ENCODE measurements at regions not wholly inside any gene's neighbourhood (a gene's known extent, or its start where the extent isn't known, plus 50 kb on each side); places are given as distances from the start of the nearest gene placed in this dataset.

DNA sequence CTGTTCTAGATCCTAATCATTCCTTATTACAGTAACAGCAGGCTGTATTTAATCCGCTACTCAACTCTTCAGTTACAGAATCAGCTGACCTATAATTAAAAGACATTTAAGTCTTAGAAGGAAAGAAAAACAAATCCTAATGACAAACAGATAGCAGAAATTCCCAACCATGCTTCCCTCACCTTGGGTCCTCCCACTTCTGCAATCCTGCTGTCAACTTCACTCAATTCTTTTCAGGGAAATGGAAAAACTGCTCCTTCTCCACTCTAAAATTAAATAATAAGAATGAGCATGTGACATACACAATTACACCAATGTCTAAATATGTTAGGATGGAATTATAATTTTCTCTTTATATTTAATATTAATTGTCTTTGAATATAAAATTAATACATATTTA, 182.6 kb upstream of the LYPLAL1 start:
- ATAC-seq, result no peak
- no peak for DNase-seq

DNA sequence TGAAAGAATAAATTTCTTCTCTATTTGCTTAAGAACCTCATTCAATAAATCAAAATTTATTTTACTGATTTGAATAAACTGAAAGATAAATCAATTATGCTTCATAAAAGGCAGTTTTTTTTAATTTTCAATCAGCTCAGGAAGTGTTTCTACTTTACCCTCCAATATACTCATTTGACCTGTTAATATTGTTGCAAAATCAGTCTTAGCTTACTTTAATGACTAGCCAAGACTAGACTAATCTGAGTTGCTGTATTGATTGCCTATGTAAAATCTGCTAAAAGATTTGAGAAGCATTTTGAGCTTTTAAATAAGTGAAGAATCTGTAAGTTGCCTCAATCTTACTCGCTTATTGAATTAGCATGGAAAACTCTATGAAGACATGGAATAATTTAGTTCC, 179.1 kb upstream of the LYPLAL1 start:
- no peak for DNase-seq
- ATAC-seq, result no peak

DNA sequence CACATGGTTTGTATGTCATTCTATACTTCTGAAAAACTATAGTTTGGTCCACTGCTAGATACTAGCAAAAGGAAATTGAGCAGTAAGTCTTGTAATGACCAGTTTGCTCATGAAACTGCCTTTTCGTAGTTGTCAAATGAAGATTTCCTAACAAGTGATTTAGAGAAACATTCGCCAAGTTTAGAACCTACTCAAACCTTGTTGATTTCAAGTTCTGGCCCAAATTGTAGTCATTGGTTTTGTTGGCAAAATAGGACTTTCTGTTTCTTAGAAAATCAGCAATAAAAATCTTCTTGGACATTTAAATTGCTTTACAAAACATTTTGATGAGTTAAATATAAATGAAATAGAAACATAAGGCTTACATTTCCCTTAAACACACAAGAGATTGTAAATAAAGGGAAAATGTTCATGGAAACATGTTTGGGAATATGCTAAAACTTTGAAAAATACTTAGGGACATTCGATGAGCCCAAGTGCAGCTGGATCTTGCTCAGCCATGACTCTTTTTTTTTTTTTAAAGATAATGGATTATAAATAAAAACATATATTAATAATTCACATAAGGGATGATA, 178.5 kb upstream of the LYPLAL1 start:
- DNase-seq (no peak), ATAC-seq (no peak)

DNA sequence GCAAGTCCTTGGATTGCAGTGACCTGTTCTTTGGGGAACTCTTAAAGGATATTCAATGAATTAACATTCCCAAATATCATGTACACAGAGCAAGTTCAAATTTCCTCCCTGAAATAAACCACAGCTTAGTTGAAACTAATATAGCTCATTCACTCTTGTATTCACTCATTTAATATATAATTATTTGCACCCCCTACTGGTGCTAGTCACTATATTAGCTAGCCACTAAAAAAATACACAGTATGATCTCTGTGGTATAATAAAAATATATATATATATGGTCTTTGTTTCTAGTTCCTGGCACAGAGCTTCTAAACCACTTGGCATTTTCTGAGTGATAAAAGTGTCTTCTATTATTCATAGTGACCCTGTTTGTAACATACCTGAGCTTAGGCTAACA, 177.3 kb upstream of the LYPLAL1 start:
- DNase-seq (no peak), ATAC-seq (no peak)

DNA sequence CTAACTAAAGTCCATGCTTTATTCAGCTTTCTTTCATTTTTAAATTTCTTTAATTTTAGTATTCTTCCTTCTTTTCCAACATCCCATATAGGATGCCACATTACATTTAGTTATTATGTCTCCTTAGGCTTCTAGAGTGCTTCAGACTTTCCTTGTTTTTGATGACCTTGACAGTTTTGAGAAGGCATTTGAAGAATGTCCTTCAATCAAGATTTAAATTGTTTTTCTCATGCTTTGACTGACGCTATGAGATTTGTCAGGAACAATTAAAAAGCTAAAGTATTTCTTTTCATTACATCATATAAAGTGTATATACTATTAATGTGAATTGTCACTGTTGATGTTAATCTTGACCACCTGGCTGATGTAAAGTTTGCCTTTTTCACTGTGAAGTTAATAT, 173.7 kb upstream of the LYPLAL1 start:
- DNase-seq, result no peak

DNA sequence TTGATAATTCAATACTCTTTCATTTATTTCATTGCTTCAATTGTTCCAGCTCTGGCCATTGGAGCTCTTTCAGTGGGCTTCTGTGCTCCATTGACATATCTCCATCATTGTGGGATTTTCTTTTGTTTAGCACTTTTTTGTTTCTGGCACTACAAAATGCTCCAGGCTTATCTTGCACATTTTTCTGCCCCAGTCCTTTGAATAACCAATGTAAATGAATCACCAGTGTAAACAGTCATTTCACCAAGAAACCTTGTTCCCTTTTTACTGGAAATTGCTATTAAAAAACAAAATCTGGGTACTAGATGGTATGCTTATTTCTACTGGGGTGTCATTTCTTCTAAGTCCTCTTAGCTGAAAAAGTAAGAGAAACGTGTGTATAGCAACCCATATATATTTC, 173.0 kb upstream of the LYPLAL1 start:
- ATAC-seq, result no peak
- DNase-seq, result no peak

More for the DNA sequence above, 173.7 kb upstream of the LYPLAL1 start:
- ATAC-seq, result no peak

DNA sequence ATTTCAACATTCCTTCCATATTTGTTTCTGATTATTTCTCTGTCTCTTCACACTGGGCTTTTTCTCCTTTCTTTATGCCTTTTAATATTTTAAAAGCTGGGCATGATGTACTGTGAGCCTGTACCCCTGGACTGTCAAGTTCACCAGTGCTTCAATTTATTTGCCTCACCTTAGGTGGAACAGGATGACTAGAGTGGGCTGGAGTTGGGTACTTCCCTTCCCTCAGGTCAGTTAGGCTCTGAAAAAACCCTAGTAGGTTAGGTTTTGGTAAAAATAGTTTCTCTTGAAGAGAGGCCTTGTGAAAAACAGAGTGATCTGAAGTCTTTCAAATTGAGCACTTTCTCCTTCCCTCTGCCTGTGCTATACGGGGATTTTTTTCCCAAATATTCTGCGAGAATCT, 163.0 kb upstream of the LYPLAL1 start:
- no peak for DNase-seq
- no peak for ATAC-seq

DNA sequence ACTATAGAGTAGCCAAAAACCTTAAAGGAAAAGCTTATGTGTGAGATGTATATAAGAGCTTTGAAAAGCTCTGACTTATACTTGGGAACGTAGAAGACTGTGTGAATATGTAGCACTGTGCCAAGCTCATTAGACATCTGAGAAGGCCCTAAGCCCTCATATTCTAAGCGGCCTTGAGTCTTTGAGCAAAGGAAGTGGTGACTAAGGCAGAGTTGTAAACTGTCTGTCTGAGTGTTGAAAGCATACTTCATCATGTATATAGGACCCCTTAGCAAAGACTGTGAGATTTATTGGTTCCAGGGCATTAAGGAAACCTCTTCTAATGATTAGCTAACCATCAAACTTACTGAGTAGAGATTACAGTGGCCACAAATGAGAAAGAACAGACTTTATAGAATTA, 153.3 kb upstream of the LYPLAL1 start:
- DNase-seq (no peak), ATAC-seq (no peak)

DNA sequence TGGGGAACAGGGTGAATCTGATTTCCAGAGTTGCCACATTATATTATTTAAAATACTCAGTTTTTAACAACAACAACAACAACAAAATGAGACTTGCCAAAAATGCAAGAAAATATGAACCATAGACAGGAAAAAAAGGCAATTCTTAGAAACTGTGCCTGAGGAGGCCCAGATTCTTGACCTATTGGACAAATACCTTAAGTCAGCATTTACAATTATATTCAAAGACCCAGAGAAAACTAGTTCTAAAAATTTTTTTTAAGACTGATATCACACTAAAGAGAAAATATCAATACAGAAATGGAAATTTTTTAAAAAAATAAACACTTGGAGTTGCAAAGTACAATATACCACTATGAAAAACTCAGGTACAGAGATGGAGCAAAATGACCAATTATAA, 152.8 kb upstream of the LYPLAL1 start:
- no peak for ATAC-seq
- no peak for DNase-seq

DNA sequence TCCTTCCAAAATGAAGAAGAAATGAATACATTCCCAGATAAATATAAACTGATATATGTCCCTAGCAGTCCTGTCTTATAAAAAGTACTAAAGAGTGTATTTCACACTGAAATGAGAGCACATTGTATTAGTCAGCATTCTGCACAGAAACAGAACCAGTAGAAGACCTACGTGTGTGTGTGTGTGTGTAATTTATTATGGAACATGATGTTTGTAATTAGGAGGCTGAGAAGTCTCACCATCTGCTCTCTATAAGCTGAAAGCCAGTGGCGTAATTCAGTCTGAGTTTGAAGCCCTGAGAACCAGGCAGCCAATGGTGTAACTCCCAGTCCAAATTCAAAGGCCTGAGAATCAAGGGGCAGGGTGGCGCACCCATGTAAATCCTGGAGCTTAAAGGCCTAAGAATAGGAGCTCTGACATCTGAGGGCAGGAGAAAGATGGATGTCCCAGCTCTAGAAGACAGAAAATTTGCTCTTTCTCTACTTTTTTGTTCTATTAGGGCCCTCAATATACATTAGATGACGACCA, 146.5 kb upstream of the LYPLAL1 start:
- DNase-seq, result no peak

DNA sequence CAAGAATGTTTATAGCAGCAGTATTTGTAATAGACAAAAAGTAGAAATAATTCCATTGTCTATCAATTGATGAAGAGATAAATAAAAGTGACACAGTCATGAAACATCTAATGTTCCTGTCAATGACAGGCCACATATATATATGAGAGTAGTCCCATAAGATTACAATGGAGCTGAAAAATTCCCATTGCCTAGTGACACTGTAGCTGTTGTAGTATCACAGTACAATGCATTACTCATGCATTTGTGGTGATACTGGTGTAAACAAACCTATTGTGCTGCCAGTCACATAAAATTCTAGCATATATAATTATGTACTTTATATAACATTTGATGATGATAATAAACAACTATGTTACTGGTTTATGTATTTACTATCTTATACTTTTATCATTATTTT, 141.9 kb upstream of the LYPLAL1 start:
- ATAC-seq (no peak), DNase-seq (no peak)

More for the DNA sequence above, 146.5 kb upstream of the LYPLAL1 start:
- ATAC-seq, result no peak

DNA sequence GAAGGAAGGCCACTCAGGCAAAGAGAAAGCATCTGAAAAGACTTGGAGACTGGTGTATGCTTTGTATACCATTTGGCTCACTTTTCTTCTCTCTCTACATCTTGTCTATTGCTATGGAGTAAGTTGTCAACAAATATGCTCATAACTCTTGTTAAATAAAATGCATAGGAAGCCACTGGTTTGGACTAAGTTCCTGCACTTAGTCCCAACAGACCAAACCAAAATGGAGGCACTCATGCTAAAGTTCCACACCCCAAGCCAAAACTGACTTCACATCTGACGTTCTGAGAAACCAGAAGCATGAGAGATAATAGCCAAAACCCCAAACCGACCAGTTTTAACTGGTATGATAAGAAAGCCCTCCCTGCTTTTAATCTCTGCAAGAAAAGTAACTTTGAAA, 135.3 kb upstream of the LYPLAL1 start:
- DNase-seq (no peak), ATAC-seq (no peak)

DNA sequence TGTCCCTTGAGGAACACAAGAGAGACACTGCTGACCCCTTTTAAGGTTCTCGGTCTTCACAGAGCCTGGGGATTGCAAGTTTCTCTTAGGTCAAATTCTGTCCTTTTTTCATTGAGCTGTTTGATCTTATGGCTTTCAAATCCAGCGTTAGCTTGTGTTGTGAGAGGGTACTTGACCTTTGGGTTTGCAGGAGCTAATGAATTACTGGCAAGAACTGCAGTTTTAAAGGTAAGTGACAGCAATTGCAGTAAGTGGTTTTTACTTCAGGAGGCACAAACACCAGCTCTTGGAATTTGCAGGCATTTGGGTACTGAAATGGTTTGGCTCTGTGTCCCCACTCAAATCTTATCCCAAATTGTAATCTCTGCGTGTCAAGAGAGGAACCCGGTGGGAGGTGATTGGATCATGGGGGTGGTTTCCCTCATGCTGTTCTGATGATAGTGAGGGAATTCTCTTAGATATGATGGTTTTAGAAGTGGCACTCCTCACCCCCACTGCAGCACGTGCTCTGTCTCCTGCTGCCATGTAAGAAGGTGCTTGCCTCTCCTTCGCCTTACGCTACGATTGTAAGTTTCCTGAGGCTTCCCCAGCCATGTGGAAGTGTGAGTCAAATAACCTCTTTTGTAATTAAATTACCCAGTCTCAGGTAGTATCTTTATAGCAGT, 134.5 kb upstream of the LYPLAL1 start:
- ATAC-seq (no peak), DNase-seq (no peak)

DNA sequence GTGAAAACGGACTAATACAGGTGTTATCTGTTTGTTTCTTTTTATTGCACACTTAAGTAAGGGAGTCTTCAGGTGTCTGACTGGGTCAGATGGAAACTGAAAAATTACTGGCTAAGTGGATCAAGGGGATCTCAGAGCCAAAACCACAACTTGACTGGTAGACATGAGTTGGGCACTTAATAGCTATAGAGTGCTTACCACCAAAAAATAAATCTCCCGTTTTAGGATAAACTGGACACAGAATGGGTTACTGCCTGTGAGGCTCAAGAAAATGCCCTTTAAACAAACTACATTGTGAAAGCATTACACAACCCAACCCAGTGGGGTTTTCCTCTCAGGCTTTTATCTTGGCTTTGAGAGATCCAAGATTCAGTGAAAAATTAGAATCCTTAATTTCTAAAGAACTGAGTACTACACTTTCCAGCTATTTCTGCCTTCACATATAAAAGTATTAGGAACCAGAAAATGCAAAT, 134.0 kb upstream of the LYPLAL1 start:
- DNase-seq, result no peak

DNA sequence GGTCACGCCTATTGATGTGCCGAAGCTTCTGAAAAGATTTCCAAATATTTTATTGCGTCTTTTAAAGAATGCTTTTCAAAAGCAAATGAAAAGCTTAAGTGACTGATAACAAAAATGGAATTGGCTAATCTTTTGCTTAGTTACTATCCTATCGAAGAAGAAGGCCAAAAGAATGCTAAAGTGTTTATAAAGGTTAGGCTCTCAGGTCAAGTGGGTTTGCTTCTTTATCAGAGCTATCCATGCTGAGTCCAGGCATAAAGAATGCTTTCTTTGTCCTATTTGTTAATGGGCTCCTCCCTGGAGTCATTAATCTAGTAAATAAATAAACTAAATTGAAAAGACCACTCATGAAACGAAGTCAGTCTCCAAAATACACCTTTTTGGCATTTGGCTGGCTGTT, 133.4 kb upstream of the LYPLAL1 start:
- no peak for DNase-seq
- ATAC-seq, result no peak

More for the DNA sequence above, 134.0 kb upstream of the LYPLAL1 start:
- no peak for ATAC-seq

DNA sequence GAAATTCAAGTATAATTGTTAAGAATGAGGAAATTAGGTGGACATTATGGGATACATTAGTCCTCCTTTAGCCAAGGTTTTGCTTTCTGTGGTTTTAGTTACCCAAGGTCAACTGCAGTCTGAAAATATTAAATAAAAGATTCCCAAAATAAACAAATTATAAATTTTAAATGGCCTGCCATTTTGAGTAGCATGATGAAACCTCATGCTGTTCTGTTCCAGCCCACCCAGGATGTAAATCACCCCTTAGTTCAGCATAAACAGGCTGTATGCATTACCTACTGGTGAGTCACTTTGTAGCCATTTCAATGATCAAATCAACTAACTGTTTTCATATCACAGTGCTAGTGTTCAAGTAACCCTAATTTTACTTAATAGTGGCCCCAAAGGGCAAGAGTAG, 132.5 kb upstream of the LYPLAL1 start:
- ATAC-seq (no peak), DNase-seq (no peak)

DNA sequence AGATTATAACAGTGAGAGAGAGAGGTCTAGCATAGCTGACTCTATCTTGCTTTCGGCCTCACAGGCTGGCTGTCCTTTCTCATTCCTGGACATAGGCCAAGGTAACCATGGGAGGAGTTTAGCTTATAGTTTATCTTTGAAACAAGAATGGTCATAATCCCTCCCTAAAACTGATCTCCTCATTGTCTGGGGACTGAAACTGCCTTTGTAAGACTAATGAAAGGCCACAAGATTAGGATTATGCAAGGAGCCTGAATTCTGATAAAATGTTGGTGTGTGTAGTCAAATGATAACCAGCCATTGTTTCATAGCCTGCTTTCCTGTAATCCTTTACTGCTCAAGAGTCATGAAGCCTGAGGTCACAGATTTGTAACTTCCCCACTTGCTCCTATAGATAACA, 131.9 kb upstream of the LYPLAL1 start:
- no peak for ATAC-seq

DNA sequence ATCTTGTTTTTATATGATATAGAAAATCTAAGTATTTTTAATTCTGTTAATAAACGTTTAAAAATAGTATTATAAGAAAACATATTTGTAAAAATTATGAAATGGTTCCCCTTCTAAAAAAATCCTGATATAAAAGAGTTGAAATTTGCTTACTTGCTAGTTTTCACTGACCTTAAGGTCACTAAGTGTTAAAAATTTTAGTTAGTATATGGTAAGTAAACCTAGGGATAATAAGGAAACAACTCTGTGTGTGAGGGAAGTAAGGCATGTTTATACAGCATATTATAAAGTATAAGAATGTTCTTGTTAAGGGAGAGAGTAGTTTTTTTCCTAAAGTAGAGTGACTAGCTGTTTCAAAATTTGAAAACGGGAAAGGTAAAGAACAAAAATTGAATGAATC, 130.9 kb upstream of the LYPLAL1 start:
- DNase-seq (no peak), ATAC-seq (no peak)

More for the DNA sequence above, 131.9 kb upstream of the LYPLAL1 start:
- DNase-seq, result no peak

DNA sequence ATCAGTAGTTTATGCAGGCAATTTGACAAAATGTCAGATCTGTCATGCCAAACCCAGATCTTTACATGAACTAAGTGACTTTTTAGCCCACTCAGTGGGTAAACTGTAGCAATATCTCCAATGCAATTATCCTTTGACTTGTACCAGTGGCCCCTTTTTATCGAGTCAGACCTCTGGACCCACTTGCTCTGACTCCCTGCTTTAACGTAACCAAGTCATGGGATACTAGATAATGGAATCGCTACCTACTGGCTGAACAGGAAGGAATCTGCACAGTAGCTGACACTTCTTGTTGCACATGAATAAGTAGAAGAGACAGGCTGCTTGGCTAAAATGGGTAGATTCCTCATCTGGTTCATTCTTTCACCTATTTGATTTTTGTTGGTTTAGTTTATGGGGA, 128.4 kb upstream of the LYPLAL1 start:
- DNase-seq, result no peak
- no peak for ATAC-seq

DNA sequence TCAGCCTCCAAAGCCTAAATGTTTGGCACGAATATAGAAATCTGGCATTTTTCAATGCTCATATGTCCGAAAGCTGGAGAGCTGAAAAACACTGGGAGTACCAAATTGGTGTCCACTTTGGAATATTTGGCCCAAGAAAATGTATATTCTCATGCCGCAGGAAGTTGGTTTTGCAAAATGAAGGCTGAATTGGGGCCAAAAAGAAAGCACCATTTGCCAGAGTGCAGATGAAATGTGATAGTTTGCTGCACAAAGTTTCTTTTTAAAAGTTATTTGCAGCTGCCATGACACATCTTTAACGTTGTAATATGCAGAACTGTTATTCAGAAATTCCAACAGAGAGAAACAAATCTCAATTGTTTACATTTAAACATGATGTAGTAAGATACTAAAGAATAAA, 124.2 kb upstream of the LYPLAL1 start:
- DNase-seq, result no peak
- no peak for ATAC-seq

DNA sequence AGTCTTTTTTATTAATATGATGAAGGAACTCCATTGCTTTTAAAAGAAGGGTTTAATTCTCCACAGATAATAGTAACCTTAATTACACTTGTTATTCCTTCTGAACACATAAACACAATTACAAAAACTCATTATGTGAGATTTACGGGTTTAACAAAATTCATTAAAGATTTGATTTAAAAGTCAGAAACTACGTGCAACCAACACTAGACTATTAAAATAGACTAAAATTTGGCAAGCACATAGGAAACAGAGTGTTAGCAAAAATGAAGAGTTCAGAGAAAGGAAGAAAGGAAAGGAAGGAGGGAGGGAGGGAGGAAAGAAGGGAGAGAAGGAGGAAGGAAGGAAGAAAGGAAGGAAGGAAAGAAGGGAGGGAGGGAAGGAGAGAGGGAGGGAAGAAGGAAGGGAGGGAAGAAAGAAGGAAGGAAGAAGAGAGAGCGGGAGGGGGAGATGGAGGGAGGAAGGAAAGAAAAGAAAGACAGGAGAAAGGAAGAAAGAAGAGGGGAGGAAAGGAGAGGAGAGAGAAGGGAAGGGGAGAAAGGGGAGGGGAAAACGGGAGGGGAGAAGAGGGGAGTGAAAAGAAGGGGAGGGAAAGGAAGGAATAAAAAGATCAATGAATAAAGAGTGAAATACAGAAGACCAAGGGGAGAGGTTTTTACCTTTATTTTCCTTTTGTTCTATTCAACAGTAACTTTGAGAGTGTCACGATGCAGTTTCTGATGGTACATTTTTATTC, 123.4 kb upstream of the LYPLAL1 start:
- ATAC-seq, result no peak
- DNase-seq, result no peak

DNA sequence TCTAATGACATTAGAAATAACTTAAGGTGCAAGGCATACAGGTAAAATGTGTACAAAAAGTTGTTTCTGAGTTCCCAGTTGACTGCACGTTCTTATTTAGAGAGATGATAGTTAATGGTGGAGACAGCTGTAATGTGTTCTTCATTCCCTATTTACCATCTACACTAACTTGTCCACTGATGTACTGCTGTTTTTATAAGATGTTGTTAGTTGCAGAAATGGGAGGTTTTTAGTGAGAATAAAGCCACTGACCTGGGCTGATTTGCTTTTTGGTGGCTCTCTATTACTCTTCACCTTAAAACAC, 122.9 kb upstream of the LYPLAL1 start:
- DNase-seq (no peak), ATAC-seq (no peak)

DNA sequence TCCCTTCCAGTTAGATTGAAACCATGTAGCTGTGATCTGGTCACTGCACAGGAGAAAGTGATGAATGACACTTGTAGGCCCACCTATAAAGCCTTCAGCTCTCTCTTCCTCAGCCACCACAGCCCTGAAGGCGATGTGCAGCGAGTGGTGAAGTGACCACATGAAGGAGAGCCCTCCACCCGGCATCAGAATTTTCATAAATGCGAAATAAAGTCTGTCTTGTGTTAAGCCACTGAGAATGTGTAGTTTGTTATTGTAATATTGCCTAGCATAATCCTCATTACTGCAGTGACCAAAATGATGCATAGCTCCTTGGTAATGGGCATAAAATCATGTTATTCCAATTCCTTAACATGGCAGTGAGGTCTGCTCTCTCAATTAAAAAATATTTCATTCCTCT, 122.1 kb upstream of the LYPLAL1 start:
- DNase-seq (no peak), ATAC-seq (no peak)
